GM19328 (cell line): ENCODE measurements at regions not wholly inside any gene's neighbourhood (a gene's known extent, or its start where the extent isn't known, plus 50 kb on each side); places are given as distances from the start of the nearest gene placed in this dataset.

Experiments
- ATAC-seq: cut with Tn5 transposase; IDR thresholded peaks from one replicate; pipeline ENCODE4 v1.9.1; 2021; ENCODE audit warnings: mild to moderate bottlenecking, moderate library complexity; ENCODE audit not compliant: unreplicated experiment

DNA sequence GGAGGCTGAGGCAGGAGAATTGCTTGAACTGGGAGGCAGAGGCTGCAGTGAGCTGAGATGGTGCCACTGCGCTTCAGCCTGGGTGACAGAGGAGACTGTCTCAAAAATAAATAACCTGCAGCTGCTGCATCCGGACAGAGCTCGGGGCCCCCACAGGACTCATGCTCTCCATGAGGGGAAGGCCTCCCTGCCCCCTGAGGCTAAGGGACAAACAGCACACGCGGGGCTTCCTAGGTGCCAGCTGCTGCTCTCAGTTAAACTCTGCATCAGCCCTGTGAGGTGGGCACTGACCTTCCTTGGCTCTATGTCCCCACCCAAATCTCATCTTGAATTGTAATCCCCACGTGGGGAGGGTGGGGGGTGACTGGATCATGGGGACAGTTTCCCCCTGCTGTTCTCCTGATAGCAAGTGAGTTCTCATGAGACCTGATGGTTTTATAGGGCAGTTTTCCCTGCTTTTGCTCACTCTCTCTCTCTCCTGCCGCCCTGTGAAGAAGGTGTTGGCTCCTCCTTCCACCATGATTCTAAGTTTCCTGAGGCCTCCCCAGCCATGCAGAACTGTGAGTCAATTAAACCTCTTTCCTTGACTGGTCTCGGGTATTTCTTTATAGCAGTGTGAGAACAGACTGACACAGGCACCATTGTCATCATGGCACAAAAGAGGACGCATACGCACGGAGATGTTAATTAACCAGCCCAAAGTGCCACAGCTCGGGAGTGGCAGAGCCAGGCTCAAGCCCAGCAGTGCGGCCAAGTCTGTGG lies 49.9 kb upstream of the TAF1B start:
- ATAC-seq: no peak
